GM12878 (cell line): ENCODE measurements at regions not wholly inside any gene's neighbourhood (a gene's known extent, or its start where the extent isn't known, plus 50 kb on each side); places are given as distances from the start of the nearest gene placed in this dataset.

Experiments used
- ATAC-seq: fragments of 200-7000 bp; cut with Tn5 transposase; 3 replicates; pipeline ENCODE4 v1.9.1; 2020; ENCODE audit warnings: mild to moderate bottlenecking, moderate library complexity
- BruUV-seq: library from RNA; stranded (reverse); fragments of 400-500 nt; replicated peaks from 2 replicates; lab custom pipeline; 2021; lab: Mats Ljungman, UMichigan
- CTCF ChIA-PET: fragments of 300-600 bp; sonication (Branson Sonifier 250); formaldehyde crosslinking; extraction: SDS; loops from one replicate; lab custom pipeline; 2021; ENCODE audit warnings: inconsistent platforms; lab: Yijun Ruan, JAX
- POLR2A ChIA-PET: fragments of 350-600 bp; formaldehyde crosslinking; extraction: SDS; loops from one replicate; lab custom pipeline; 2021; ENCODE audit warnings: inconsistent platforms; lab: Charles Lee
- RAD21 ChIA-PET: fragments of 300-600 bp; sonication (Branson Sonifier 250); formaldehyde crosslinking; loops from one replicate; lab custom pipeline; 2023; ENCODE audit warnings: antibody characterized with exemption; ENCODE audit not compliant: unreplicated experiment; lab: Charles Lee
- SMC1A ChIA-PET: fragments of 300-600 bp; sonication (Branson Sonifier 250); formaldehyde crosslinking; loops from one replicate; lab custom pipeline; 2023; ENCODE audit not compliant: unreplicated experiment, uncharacterized antibody; lab: Charles Lee
- DNase-seq: peaks from one replicate; pipeline ENCODE4 v3.0.0-alpha.2; 2011; ENCODE audit warnings: low read depth, low spot score
- FAIRE-seq: peaks from 3 replicates; lab custom pipeline; 2011; peaks lifted over from hg19 to GRCh38; lab: Jason Lieb, UNC
- H2AFZ ChIP-seq: 2 replicates; pipeline ENCODE4 v1.6.0; 2011; ENCODE audit warnings: low read depth, low read length, control low read depth; ENCODE audit not compliant: control insufficient read depth
- H3K27ac ChIP-seq: 2 replicates; pipeline ENCODE4 v1.5.1; 2011; ENCODE audit warnings: control low read depth; ENCODE audit not compliant: control insufficient read depth, insufficient read depth
- H3K27me3 ChIP-seq, 2 experiments: replicated peaks in 1 of 2; 2 replicates each; pipeline versions ENCODE4 v1.6.0 to v1.6.1; 2011; ENCODE audit warnings: low read length in 1 of 2; ENCODE audit not compliant: control insufficient read depth in 2 of 2, insufficient read depth in 2 of 2
- H3K36me3 ChIP-seq, 2 experiments: 2 replicates each; pipeline ENCODE4 v1.5.1; 2011; ENCODE audit warnings: low read length in 1 of 2; ENCODE audit not compliant: control insufficient read depth in 2 of 2, insufficient read depth in 2 of 2
- H3K4me1 ChIP-seq: 2 replicates; pipeline ENCODE4 v1.6.1; 2011; ENCODE audit warnings: mild to moderate bottlenecking, low read length, moderate library complexity, mixed read lengths; ENCODE audit not compliant: control insufficient read depth, insufficient read depth
- H3K4me2 ChIP-seq: 2 replicates; pipeline ENCODE4 v1.6.0; 2011; ENCODE audit warnings: control low read depth; ENCODE audit not compliant: control insufficient read depth, insufficient read depth
- H3K4me3 ChIP-seq: fragments of 200-600 bp; sonication (generic); 2 replicates; pipeline ENCODE4 v1.5.1; 2016
- H3K79me2 ChIP-seq: 2 replicates; pipeline ENCODE4 v1.6.0; 2011; ENCODE audit warnings: low read length; ENCODE audit not compliant: control insufficient read depth, insufficient read depth
- H3K9ac ChIP-seq: 2 replicates; pipeline ENCODE4 v1.8.0; 2011; ENCODE audit warnings: low read length, control low read depth, mixed read lengths; ENCODE audit not compliant: control insufficient read depth, insufficient read depth
- H3K9me3 ChIP-seq: replicated peaks from 3 replicates; pipeline ENCODE4 v1.5.1; 2011; ENCODE audit warnings: mild to moderate bottlenecking, low read length; ENCODE audit not compliant: control insufficient read depth, insufficient read depth
- H4K20me1 ChIP-seq: 2 replicates; pipeline ENCODE4 v1.6.0; 2011; ENCODE audit not compliant: control insufficient read depth, insufficient read depth
- BCLAF1 ChIP-seq: fragments of 450-650 bp; IDR thresholded peaks from 2 replicates; pipeline ENCODE4 v1.6.1; 2017; ENCODE audit warnings: antibody characterized with exemption, mild to moderate bottlenecking, moderate library complexity
- CHD1 ChIP-seq: IDR thresholded peaks from 2 replicates; pipeline ENCODE4 v1.6.1; 2012; ENCODE audit warnings: low read depth, low read length, improper control_type of control experiment
- IKZF2 ChIP-seq, 2 experiments: fragments of 450-650 bp; IDR thresholded peaks; 2 replicates each; pipeline ENCODE4 v1.6.1; 2017; ENCODE audit warnings: mild to moderate bottlenecking in 2 of 2, moderate library complexity in 2 of 2
- MEF2B ChIP-seq: fragments of 450-650 bp; IDR thresholded peaks from 2 replicates; pipeline ENCODE4 v1.6.1; 2018; ENCODE audit warnings: mild to moderate bottlenecking, moderate library complexity; ENCODE audit not compliant: partially characterized antibody, poor library complexity, severe bottlenecking
- NFXL1 ChIP-seq: fragments of 450-650 bp; IDR thresholded peaks from 2 replicates; pipeline ENCODE4 v1.6.1; 2017; ENCODE audit warnings: antibody characterized with exemption, mild to moderate bottlenecking, borderline replicate concordance
- PAX8 ChIP-seq: fragments of 450-650 bp; IDR thresholded peaks from 2 replicates; pipeline ENCODE4 v1.6.1; 2017; ENCODE audit warnings: mild to moderate bottlenecking, moderate library complexity
- POU2F2 ChIP-seq: IDR thresholded peaks from 3 replicates; pipeline ENCODE4 v1.6.1; 2011; ENCODE audit warnings: low read depth, mild to moderate bottlenecking, low read length, borderline replicate concordance
- SIX5 ChIP-seq: IDR thresholded peaks from 2 replicates; pipeline ENCODE4 v1.6.1; 2011; ENCODE audit warnings: mild to moderate bottlenecking, low read depth, low read length, moderate library complexity; ENCODE audit not compliant: severe bottlenecking
- SREBF1 ChIP-seq: IDR thresholded peaks from 2 replicates; pipeline ENCODE4 v1.6.1; 2012; ENCODE audit warnings: mild to moderate bottlenecking, low read length
- TBL1XR1 ChIP-seq: IDR thresholded peaks from 2 replicates; pipeline ENCODE4 v1.6.1; 2012; ENCODE audit warnings: low read depth, low read length, improper control_type of control experiment
- ZSCAN29 ChIP-seq: fragments of 450-650 bp; IDR thresholded peaks from 2 replicates; pipeline ENCODE4 v1.6.1; 2017; ENCODE audit warnings: mild to moderate bottlenecking, moderate library complexity
- ZZZ3 ChIP-seq: IDR thresholded peaks from 2 replicates; pipeline ENCODE4 v1.6.1; 2011; ENCODE audit warnings: low read depth; ENCODE audit not compliant: control insufficient read depth, insufficient read length
- in situ Hi-C: fragments of 300-500 bp; cut with MboI; formaldehyde crosslinking; loops from 9 replicates; pipeline ENCODE4 v1.14.3; 2018; ENCODE audit warnings: mixed read lengths
- intact Hi-C: fragments of 100-400 bp; cut with micrococcal nuclease; formaldehyde crosslinking; loops from one replicate; pipeline ENCODE4 v1.14.2; 2022; ENCODE audit not compliant: unreplicated experiment
- TF ChIP-seq, protein P1 (sequence below): fragments of 450-650 bp; IDR thresholded peaks from 2 replicates; pipeline ENCODE4 v1.6.1; 2017; ENCODE audit warnings: low read depth, mild to moderate bottlenecking, moderate library complexity
- TF ChIP-seq, protein P2 (sequence below): fragments of 450-650 bp; IDR thresholded peaks from 2 replicates; pipeline ENCODE4 v1.6.1; 2014; ENCODE audit warnings: mild to moderate bottlenecking
- TF ChIP-seq, protein P3 (sequence below): IDR thresholded peaks from 2 replicates; pipeline ENCODE4 v1.6.1; 2011; ENCODE audit warnings: low read depth, mild to moderate bottlenecking, low read length, moderate library complexity, borderline replicate concordance; ENCODE audit errors: extremely low read depth
- TF ChIP-seq, protein P4 (sequence below): fragments of 450-650 bp; formaldehyde crosslinking; IDR thresholded peaks from 2 replicates; pipeline ENCODE4 v1.4.0; 2020; ENCODE audit warnings: mild to moderate bottlenecking, moderate library complexity

DNA sequence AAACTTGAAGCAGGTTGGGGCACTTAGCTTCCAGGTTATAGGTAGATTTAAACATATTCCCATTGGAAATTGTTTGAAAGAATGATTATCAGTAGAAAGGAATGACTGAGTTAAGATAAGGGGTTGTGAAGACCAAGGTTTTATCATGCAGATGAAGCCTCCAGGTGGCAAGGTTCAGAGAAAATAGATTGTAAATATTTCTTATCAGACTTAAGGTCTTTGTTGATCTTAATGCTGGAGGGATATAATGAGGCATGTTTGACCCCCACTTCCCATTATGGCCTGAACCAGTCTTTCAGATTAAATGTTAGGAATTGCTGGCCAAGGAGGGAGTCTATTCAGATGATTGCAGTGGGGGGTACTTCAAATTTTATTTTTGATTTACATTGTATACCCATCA lies 1486.5 kb upstream of the PRR20A start:
- BruUV-seq, result no TSS peak
- Histone ChIP-seq H4K20me1 (no peaks in the 10 kb centered on the region), H3K27ac (no peak overlapping the region), H3K4me1 (no peaks in the 10 kb centered on the region), H3K79me2 (no peaks in the 10 kb centered on the region), H3K4me2 (no peak overlapping the region), H3K9ac (no peak overlapping the region), H2AFZ (no peak overlapping the region), H3K4me3 (no peak overlapping the region), H3K36me3 (no peaks in the 10 kb centered on the region), H3K9me3 (no peaks in the 10 kb centered on the region), H3K27me3 (no peaks in the 10 kb centered on the region)
- DNase-seq, result no peak
- in situ Hi-C loops, result no loop called here
- no peak for TF ChIP-seq NFXL1
- TF ChIP-seq, protein P1, sequence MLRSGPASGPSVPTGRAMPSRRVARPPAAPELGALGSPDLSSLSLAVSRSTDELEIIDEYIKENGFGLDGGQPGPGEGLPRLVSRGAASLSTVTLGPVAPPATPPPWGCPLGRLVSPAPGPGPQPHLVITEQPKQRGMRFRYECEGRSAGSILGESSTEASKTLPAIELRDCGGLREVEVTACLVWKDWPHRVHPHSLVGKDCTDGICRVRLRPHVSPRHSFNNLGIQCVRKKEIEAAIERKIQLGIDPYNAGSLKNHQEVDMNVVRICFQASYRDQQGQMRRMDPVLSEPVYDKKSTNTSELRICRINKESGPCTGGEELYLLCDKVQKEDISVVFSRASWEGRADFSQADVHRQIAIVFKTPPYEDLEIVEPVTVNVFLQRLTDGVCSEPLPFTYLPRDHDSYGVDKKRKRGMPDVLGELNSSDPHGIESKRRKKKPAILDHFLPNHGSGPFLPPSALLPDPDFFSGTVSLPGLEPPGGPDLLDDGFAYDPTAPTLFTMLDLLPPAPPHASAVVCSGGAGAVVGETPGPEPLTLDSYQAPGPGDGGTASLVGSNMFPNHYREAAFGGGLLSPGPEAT, result no peak
- no peak for TF ChIP-seq ZSCAN29
- TF ChIP-seq BCLAF1, result no peak
- TF ChIP-seq PAX8, result no peak
- TF ChIP-seq CHD1, result no peak
- TF ChIP-seq, protein P2, sequence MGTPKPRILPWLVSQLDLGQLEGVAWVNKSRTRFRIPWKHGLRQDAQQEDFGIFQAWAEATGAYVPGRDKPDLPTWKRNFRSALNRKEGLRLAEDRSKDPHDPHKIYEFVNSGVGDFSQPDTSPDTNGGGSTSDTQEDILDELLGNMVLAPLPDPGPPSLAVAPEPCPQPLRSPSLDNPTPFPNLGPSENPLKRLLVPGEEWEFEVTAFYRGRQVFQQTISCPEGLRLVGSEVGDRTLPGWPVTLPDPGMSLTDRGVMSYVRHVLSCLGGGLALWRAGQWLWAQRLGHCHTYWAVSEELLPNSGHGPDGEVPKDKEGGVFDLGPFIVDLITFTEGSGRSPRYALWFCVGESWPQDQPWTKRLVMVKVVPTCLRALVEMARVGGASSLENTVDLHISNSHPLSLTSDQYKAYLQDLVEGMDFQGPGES, result no peak
- TF ChIP-seq SREBF1, result no peak
- TF ChIP-seq POU2F2, result no peak
- TF ChIP-seq, protein P3, sequence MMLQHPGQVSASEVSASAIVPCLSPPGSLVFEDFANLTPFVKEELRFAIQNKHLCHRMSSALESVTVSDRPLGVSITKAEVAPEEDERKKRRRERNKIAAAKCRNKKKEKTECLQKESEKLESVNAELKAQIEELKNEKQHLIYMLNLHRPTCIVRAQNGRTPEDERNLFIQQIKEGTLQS, result no peak
- TF ChIP-seq, protein P4, sequence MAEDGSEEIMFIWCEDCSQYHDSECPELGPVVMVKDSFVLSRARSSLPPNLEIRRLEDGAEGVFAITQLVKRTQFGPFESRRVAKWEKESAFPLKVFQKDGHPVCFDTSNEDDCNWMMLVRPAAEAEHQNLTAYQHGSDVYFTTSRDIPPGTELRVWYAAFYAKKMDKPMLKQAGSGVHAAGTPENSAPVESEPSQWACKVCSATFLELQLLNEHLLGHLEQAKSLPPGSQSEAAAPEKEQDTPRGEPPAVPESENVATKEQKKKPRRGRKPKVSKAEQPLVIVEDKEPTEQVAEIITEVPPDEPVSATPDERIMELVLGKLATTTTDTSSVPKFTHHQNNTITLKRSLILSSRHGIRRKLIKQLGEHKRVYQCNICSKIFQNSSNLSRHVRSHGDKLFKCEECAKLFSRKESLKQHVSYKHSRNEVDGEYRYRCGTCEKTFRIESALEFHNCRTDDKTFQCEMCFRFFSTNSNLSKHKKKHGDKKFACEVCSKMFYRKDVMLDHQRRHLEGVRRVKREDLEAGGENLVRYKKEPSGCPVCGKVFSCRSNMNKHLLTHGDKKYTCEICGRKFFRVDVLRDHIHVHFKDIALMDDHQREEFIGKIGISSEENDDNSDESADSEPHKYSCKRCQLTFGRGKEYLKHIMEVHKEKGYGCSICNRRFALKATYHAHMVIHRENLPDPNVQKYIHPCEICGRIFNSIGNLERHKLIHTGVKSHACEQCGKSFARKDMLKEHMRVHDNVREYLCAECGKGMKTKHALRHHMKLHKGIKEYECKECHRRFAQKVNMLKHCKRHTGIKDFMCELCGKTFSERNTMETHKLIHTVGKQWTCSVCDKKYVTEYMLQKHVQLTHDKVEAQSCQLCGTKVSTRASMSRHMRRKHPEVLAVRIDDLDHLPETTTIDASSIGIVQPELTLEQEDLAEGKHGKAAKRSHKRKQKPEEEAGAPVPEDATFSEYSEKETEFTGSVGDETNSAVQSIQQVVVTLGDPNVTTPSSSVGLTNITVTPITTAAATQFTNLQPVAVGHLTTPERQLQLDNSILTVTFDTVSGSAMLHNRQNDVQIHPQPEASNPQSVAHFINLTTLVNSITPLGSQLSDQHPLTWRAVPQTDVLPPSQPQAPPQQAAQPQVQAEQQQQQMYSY, result no peak
- TF ChIP-seq MEF2B, result no peak
- TF ChIP-seq ZZZ3, result no peak
- no peak for TF ChIP-seq SIX5
- TF ChIP-seq IKZF2 (IDR thresholded peaks at IDR 0.05), result no peak
- no peak for TF ChIP-seq TBL1XR1
- FAIRE-seq, result no peak
- POLR2A ChIA-PET, result no interaction called here
- RAD21 ChIA-PET, result no interaction called here
- intact Hi-C loops, result no loop called here
- CTCF ChIA-PET, result no interaction called here
- ATAC-seq, result no peak
- SMC1A ChIA-PET, result no interaction called here
